Body of pancreas (tissue), 4 donors: ENCODE measurements at regions not wholly inside any gene's neighbourhood (a gene's known extent, or its start where the extent isn't known, plus 50 kb on each side); places are given as distances from the start of the nearest gene placed in this dataset.

ENCODE experiments used
- ATAC-seq: fragments of 150-250 bp; one replicate; pipeline ENCODE4 v1.9.1; 2016
- DNase-seq, 4 donors: peaks; one replicate each; pipeline ENCODE4 v3.0.0-alpha.2; 2019
- H3K27ac ChIP-seq, 4 donors: fragments of 200-600 bp; sonication (generic); 1 replicate in 3 of 4; 2 replicates in 1 of 4; pipeline versions ENCODE4 v1.5.1 to v1.6.1; 2016 to 2019; ENCODE audit warnings: mild to moderate bottlenecking in 1 of 4, mixed read lengths in 1 of 4, moderate library complexity in 1 of 4
- H3K27me3 ChIP-seq, 2 donors: fragments of 200-600 bp; sonication (generic); one replicate each; pipeline ENCODE4 v1.6.0; 2016; ENCODE audit warnings: mild to moderate bottlenecking in 1 of 2
- H3K36me3 ChIP-seq, 2 donors: fragments of 200-600 bp; sonication (generic); replicated peaks in 1 of 2; 2 replicates each; pipeline ENCODE4 v1.5.1; 2016; ENCODE audit warnings: low read depth in 2 of 2; ENCODE audit not compliant: insufficient read depth in 1 of 2
- H3K4me1 ChIP-seq: fragments of 200-600 bp; sonication (generic); one replicate; pipeline ENCODE4 v1.6.0; 2016
- H3K4me3 ChIP-seq, 2 donors: fragments of 200-600 bp; sonication (generic); 1 replicate in 1 of 2; 2 replicates in 1 of 2; pipeline ENCODE4 v1.5.1; 2016 to 2019
- H3K9me3 ChIP-seq, 3 donors: fragments of 200-600 bp; sonication (generic); 1 replicate in 2 of 3; 2 replicates in 1 of 3; pipeline ENCODE4 v1.5.1; 2016
- POLR2A ChIP-seq, 3 donors: fragments of 450-650 bp; IDR thresholded peaks; one replicate each; pipeline ENCODE4 v1.6.1; 2016; ENCODE audit warnings: antibody characterized with exemption in 3 of 3, mild to moderate bottlenecking in 2 of 3
- WGBS, 2 donors: methylation state at CpG; one replicate each; pipeline ENCODE4 v1.1.5; 2017; 5-methylcytosine and 5-hydroxymethylcytosine counted together
- intact Hi-C: fragments of 100-400 bp; cut with DNase I; formaldehyde crosslinking; loops from one replicate; pipeline ENCODE4 v1.15.1; 2023
- TF ChIP-seq, protein P1 (sequence below), 7 experiments: fragments of 450-650 bp in 4 of 7; fragments of 200-600 bp in 3 of 7; sonication (generic) in 3 of 7; IDR thresholded peaks; one replicate each; pipeline ENCODE4 v1.5.1; 2016 to 2019; ENCODE audit warnings: antibody characterized with exemption in 7 of 7

DNA sequence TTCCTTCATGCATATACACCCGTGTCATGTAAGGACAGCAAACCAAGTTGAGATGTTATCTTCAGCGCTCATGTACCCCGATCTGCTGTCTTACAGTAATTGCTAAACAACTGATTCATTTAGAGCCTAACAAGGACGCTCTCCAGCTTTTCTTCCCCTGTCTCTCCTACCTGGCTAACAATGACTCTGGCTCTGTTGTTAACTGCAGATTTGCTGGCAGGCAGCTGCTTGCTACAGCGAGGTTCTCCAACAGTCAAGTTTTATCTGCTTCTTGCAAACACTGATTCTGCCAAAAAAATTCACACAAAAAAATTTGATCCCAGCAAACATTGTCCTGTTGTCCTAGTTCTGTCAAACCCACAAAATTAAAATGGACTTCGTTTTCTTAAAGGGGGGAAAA lies 101.6 kb downstream of the OTX2 start:
- 10 to 11% methylated on average over 6 of the region's 6 CpGs for WGBS, 2 donors
- no peaks in the 10 kb centered on the region for H3K27me3 ChIP-seq
- H3K36me3 ChIP-seq = no peaks in the 10 kb centered on the region
- intact Hi-C loops = no loop called here
- DNase-seq (peak in 1 of 4 donors; percentile 10), ATAC-seq (no peak)
- H3K4me1 ChIP-seq = peaks cover 9% of the 10 kb centered on the region
- H3K27ac ChIP-seq = no peak overlapping the region
- H3K9me3 ChIP-seq = no peaks in the 10 kb centered on the region
- no peak overlapping the region for H3K4me3 ChIP-seq
- TF ChIP-seq, protein P1, sequence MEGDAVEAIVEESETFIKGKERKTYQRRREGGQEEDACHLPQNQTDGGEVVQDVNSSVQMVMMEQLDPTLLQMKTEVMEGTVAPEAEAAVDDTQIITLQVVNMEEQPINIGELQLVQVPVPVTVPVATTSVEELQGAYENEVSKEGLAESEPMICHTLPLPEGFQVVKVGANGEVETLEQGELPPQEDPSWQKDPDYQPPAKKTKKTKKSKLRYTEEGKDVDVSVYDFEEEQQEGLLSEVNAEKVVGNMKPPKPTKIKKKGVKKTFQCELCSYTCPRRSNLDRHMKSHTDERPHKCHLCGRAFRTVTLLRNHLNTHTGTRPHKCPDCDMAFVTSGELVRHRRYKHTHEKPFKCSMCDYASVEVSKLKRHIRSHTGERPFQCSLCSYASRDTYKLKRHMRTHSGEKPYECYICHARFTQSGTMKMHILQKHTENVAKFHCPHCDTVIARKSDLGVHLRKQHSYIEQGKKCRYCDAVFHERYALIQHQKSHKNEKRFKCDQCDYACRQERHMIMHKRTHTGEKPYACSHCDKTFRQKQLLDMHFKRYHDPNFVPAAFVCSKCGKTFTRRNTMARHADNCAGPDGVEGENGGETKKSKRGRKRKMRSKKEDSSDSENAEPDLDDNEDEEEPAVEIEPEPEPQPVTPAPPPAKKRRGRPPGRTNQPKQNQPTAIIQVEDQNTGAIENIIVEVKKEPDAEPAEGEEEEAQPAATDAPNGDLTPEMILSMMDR (IDR thresholded peaks at IDR 0.05) = no peak
- TF ChIP-seq POLR2A (IDR thresholded peaks at IDR 0.05) = no peak

DNA sequence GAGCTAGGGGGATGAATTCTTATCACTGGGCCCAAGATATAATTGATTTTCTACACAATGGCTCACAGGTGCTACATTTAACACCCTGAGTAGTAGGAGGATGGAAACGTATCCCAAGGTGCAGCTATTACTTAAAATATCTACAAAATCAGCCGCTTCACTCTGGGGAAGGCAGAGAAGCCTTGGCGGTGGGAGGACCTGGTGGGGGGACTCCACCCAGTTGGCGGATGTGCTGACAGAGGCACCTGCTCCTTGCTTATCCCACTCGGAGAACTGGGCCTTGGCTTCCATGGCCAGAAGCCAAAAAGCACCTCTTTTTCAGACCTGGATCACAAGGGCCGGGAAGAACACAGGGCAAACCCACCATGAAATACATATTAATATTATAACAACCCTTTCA lies 106.3 kb downstream of the OTX2 start:
- H3K9me3 ChIP-seq = no peaks in the 10 kb centered on the region
- TF ChIP-seq, protein P1 (IDR thresholded peaks at IDR 0.05) = no peak
- no peaks in the 10 kb centered on the region for H3K27me3 ChIP-seq
- no peak overlapping the region for H3K4me3 ChIP-seq
- WGBS, 2 donors = 56 to 64% methylated on average over 6 of the region's 6 CpGs
- H3K4me1 ChIP-seq = peaks cover 6% of the 10 kb centered on the region
- no peak overlapping the region for H3K27ac ChIP-seq
- DNase-seq = no peak
- ATAC-seq = no peak
- H3K36me3 ChIP-seq = no peaks in the 10 kb centered on the region
- intact Hi-C loops = no loop called here

DNA sequence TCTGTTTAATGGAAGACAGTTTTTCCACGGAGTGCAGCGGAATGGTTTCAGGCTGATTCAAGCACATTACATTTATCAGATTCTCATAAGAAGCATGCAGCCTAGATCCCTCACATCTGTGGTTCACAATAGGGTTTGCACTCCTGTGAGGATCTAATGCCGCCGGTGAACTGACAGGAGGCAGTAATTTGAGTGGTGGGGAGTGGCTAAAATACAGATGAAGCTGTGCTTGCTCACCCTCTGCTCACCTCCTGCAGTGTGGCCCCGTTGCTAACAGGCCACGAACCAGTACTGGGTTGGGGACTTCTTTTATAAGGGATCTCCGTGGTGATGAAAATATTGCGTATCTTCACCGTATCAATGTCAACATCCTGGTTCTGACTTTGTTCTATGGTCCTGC lies 107.8 kb downstream of the OTX2 start:
- Histone ChIP-seq H3K36me3 (no peaks in the 10 kb centered on the region), H3K27me3 (no peaks in the 10 kb centered on the region), H3K4me1 (no peaks in the 10 kb centered on the region), H3K4me3 (no peak overlapping the region), H3K27ac (no peak overlapping the region), H3K9me3 (no peaks in the 10 kb centered on the region)
- ATAC-seq (no peak), DNase-seq (no peak)
- WGBS, 2 donors = 67 to 78% methylated on average over 9 of the region's 9 CpGs
- TF ChIP-seq, protein P1 (IDR thresholded peaks at IDR 0.05) = no peak
- TF ChIP-seq POLR2A (IDR thresholded peaks at IDR 0.05) = no peak
- intact Hi-C loops = no loop called here
